PC-9 (cell line): ENCODE measurements at regions not wholly inside any gene's neighbourhood (a gene's known extent, or its start where the extent isn't known, plus 50 kb on each side); places are given as distances from the start of the nearest gene placed in this dataset.

Experiments used
- CTCF ChIP-seq: fragments of 200-600 bp; sonication (generic); conservative IDR thresholded peaks from 2 replicates; pipeline ENCODE4 v1.6.1; 2017; ENCODE audit warnings: mixed run types, antibody characterized with exemption, mild to moderate bottlenecking, moderate library complexity
- EZH2 ChIP-seq: fragments of 200-600 bp; sonication (generic); IDR thresholded peaks from 2 replicates; pipeline ENCODE4 v1.8.0; 2017; ENCODE audit warnings: antibody characterized with exemption, low read depth

- TF ChIP-seq EZH2 (no peak), CTCF (no peak)
Measured at GRCh38 chr3:94996743-94997142, 933.9 kb downstream of the NSUN3 start.
